Stomach (tissue), 8 donors: ENCODE measurements at regions not wholly inside any gene's neighbourhood (a gene's known extent, or its start where the extent isn't known, plus 50 kb on each side); places are given as distances from the start of the nearest gene placed in this dataset.

Experiments
- DNase-seq, 2 donors: peaks; one replicate each; pipeline versions ENCODE4 v3.0.0 to v3.0.0-alpha.2; 2013 to 2019
- H3K27ac ChIP-seq, 5 donors: fragments of 200-600 bp in 4 of 5; sonication (generic) in 4 of 5; one replicate each; pipeline ENCODE4 v1.5.1; 2013 to 2019; ENCODE audit warnings: mild to moderate bottlenecking in 1 of 5, moderate library complexity in 1 of 5
- H3K27me3 ChIP-seq, 3 donors: fragments of 200-600 bp; sonication (generic); one replicate each; pipeline ENCODE4 v1.5.1; 2017 to 2019; ENCODE audit warnings: mixed run types in 1 of 3
- H3K36me3 ChIP-seq, 4 donors: fragments of 200-600 bp; sonication (generic); 1 replicate in 3 of 4; 2 replicates in 1 of 4; pipeline ENCODE4 v1.5.1; 2016 to 2019
- H3K4me1 ChIP-seq, 4 donors: fragments of 200-600 bp; sonication (generic); one replicate each; pipeline ENCODE4 v1.5.1; 2016 to 2019
- H3K4me3 ChIP-seq, 4 donors: fragments of 200-600 bp; sonication (generic) in 3 of 4; one replicate each; pipeline ENCODE4 v1.5.1; 2016 to 2019; ENCODE audit warnings: mild to moderate bottlenecking in 1 of 4
- H3K9me3 ChIP-seq, 4 donors: fragments of 200-600 bp; sonication (generic); one replicate each; pipeline ENCODE4 v1.5.1; 2016 to 2019
- CTCF ChIP-seq, 7 experiments: fragments of 450-650 bp in 4 of 7; fragments of 200-600 bp in 3 of 7; sonication (generic) in 3 of 7; IDR thresholded peaks; one replicate each; pipeline ENCODE4 v1.5.1; 2016 to 2019; ENCODE audit warnings: antibody characterized with exemption in 7 of 7, control low read depth in 2 of 7, mild to moderate bottlenecking in 1 of 7
- EP300 ChIP-seq: sonication (generic); formaldehyde crosslinking; IDR thresholded peaks from one replicate; pipeline ENCODE4 v1.6.1; 2017; ENCODE audit warnings: antibody characterized with exemption
- POLR2A ChIP-seq, 4 donors: fragments of 450-650 bp; IDR thresholded peaks; one replicate each; pipeline ENCODE4 v1.6.1; 2016; ENCODE audit warnings: antibody characterized with exemption in 4 of 4, control low read depth in 2 of 4, mild to moderate bottlenecking in 1 of 4, moderate library complexity in 1 of 4
- POLR2AphosphoS5 ChIP-seq, 3 donors: sonication (generic); formaldehyde crosslinking; IDR thresholded peaks; one replicate each; pipeline ENCODE4 v1.6.1; 2016; ENCODE audit warnings: antibody characterized with exemption in 3 of 3
- WGBS, 5 donors: extraction: QIAGEN DNeasy Blood & Tissue Kit in 3 of 5; methylation state at CpG; one replicate each; pipeline versions ENCODE4 v1.1.5 to v1.1.7; 2013 to 2018; 5-methylcytosine and 5-hydroxymethylcytosine counted together
- intact Hi-C: fragments of 100-400 bp; cut with DNase I; formaldehyde crosslinking; loops from one replicate; pipeline ENCODE4 v1.15.1; 2023; ENCODE audit warnings: low total_unique reads
- donor health status: healthy with polysubstance abuse.
- donor health status: Bipolar disorder and iron deficiency.
- donor health status: healthy.

- intact Hi-C loops, result no loop called here
- 22 to 64% (median 32%) methylated on average over 1 of the region's 1 CpG for WGBS, 5 donors
- TF ChIP-seq EP300, result no peak
- no peak for TF ChIP-seq CTCF (IDR thresholded peaks at IDR 0.05)
- Histone ChIP-seq H3K27ac (no peak overlapping the region), H3K36me3 (no peaks in the 10 kb centered on the region), H3K4me1 (no peaks in the 10 kb centered on the region), H3K4me3 (no peak overlapping the region), H3K9me3 (peaks cover 0 to 12% (median 3%) of the 10 kb centered on the region in 4 donors), H3K27me3 (no peaks in the 10 kb centered on the region)
- DNase-seq, result no peak
Observed at GRCh38 chr4:179803857-179804256, 2361.6 kb upstream of the AGA start.

GRCh38 chr4:179804440-179804839 lies 2362.2 kb upstream of the AGA start:
- no peak for TF ChIP-seq POLR2AphosphoS5 (IDR thresholded peaks at IDR 0.05)
- no peak for TF ChIP-seq EP300
- TF ChIP-seq CTCF (IDR thresholded peaks at IDR 0.05), result no peak
- TF ChIP-seq POLR2A (IDR thresholded peaks at IDR 0.05), result no peak
- Histone ChIP-seq H3K27ac (no peak overlapping the region), H3K4me3 (no peak overlapping the region), H3K27me3 (no peaks in the 10 kb centered on the region), H3K4me1 (no peaks in the 10 kb centered on the region), H3K36me3 (no peaks in the 10 kb centered on the region), H3K9me3 (peaks cover 0 to 12% (median 3%) of the 10 kb centered on the region in 4 donors)
- intact Hi-C loops, result no loop called here
- no peak for DNase-seq
- 50 to 85% (median 77%) methylated on average over 1 of the region's 1 CpG for WGBS, 5 donors

- WGBS, 5 donors, result 64 to 74% (median 69%) methylated on average over 8 of the region's 8 CpGs
- no peaks in the 10 kb centered on the region for H3K27me3 ChIP-seq
Observed at GRCh38 chr4:179817317-179817716, 2375.1 kb upstream of the AGA start.

GRCh38 chr4:179823342-179823741 lies 2381.1 kb upstream of the AGA start:
- Histone ChIP-seq H3K4me3 (no peak overlapping the region), H3K36me3 (no peaks in the 10 kb centered on the region), H3K27me3 (no peaks in the 10 kb centered on the region), H3K9me3 (peaks cover 0 to 16% (median 2%) of the 10 kb centered on the region in 4 donors), H3K4me1 (no peaks in the 10 kb centered on the region), H3K27ac (no peak overlapping the region)
- 36 to 96% (median 42%) methylated on average over 2 of the region's 2 CpGs for WGBS, 5 donors
- DNase-seq, result no peak
- TF ChIP-seq POLR2A (IDR thresholded peaks at IDR 0.05) (no peak), CTCF (IDR thresholded peaks at IDR 0.05) (no peak), POLR2AphosphoS5 (IDR thresholded peaks at IDR 0.05) (no peak), EP300 (no peak)
- intact Hi-C loops, result no loop called here

More at GRCh38 chr4:179817317-179817716, 2375.1 kb upstream of the AGA start:
- H3K36me3 ChIP-seq, result no peaks in the 10 kb centered on the region
- H3K27ac ChIP-seq, result no peak overlapping the region
- intact Hi-C loops, result no loop called here
- TF ChIP-seq CTCF (IDR thresholded peaks at IDR 0.05) (no peak), EP300 (no peak), POLR2AphosphoS5 (IDR thresholded peaks at IDR 0.05) (no peak), POLR2A (IDR thresholded peaks at IDR 0.05) (no peak)
- no peaks in the 10 kb centered on the region for H3K4me1 ChIP-seq
- no peak for DNase-seq
- H3K4me3 ChIP-seq, result no peak overlapping the region
- peaks cover 0 to 19% (median 2%) of the 10 kb centered on the region in 4 donors for H3K9me3 ChIP-seq
